SK-N-SH (cell line): ENCODE measurements at regions not wholly inside any gene's neighbourhood (a gene's known extent, or its start where the extent isn't known, plus 50 kb on each side); places are given as distances from the start of the nearest gene placed in this dataset.

Source experiments
- CTCF ChIA-PET: fragments of 300-600, 350-600 bp; formaldehyde crosslinking; extraction: SDS; loops from one replicate; lab custom pipeline; 2021; lab: Yijun Ruan, JAX
- POLR2A ChIA-PET: fragments of 350-600 bp; sonication (Branson Sonifier 250); formaldehyde crosslinking; extraction: SDS; loops from one replicate; lab custom pipeline; 2020; ENCODE audit warnings: antibody characterized with exemption, inconsistent platforms; lab: Yijun Ruan, JAX
- DNase-seq: peaks from one replicate; pipeline ENCODE4 v3.0.0; 2012
- H2AFZ ChIP-seq: fragments of 200-600 bp; sonication (generic); 2 replicates; pipeline ENCODE4 v1.8.1; 2016; ENCODE audit warnings: antibody characterized with exemption, mild to moderate bottlenecking, low read depth
- H3F3A ChIP-seq: fragments of 200-600 bp; sonication (generic); replicated peaks from 2 replicates; pipeline ENCODE3; 2016; ENCODE audit warnings: antibody characterized with exemption, mild to moderate bottlenecking; ENCODE audit not compliant: insufficient read depth
- H3K27ac ChIP-seq, 2 experiments: fragments of 200-500 bp in 1 of 2; fragments of 200-600 bp in 1 of 2; sonication (Bioruptor generic) in 1 of 2; sonication (generic), shearing (Covaris generic) in 1 of 2; 2 replicates each; pipeline versions ENCODE4 v1.5.1 to v1.6.1; 2014 to 2016; ENCODE audit warnings: low read depth in 2 of 2, inconsistent platforms in 1 of 2, low read length in 1 of 2, mild to moderate bottlenecking in 1 of 2, mixed read lengths in 1 of 2
- H3K27me3 ChIP-seq: fragments of 200-600 bp; sonication (generic), shearing (Covaris generic); 2 replicates; pipeline ENCODE4 v1.6.1; 2016; ENCODE audit warnings: mixed run types; ENCODE audit not compliant: insufficient read depth
- H3K36me3 ChIP-seq, 2 experiments: fragments of 200-500 bp in 1 of 2; fragments of 200-600 bp in 1 of 2; sonication (Bioruptor generic) in 1 of 2; sonication (generic) in 1 of 2; replicated peaks in 1 of 2; 2 replicates each; pipeline versions ENCODE3 to v1.5.1; 2014 to 2016; ENCODE audit warnings: low read length in 1 of 2, mild to moderate bottlenecking in 1 of 2; ENCODE audit not compliant: insufficient read depth in 2 of 2, control insufficient read depth in 1 of 2
- H3K4me1 ChIP-seq, 2 experiments: fragments of 200-500 bp in 1 of 2; fragments of 200-600 bp in 1 of 2; sonication (Bioruptor generic) in 1 of 2; sonication (generic), shearing (Covaris generic) in 1 of 2; 2 replicates each; pipeline versions ENCODE4 v1.5.1 to v1.6.1; 2014 to 2016; ENCODE audit warnings: low read depth in 1 of 2, low read length in 1 of 2, mixed run types in 1 of 2; ENCODE audit not compliant: insufficient read depth in 2 of 2, control insufficient read depth in 1 of 2
- H3K4me2 ChIP-seq: fragments of 200-600 bp; sonication (generic), shearing (Covaris generic); 2 replicates; pipeline ENCODE4 v1.6.1; 2017; ENCODE audit warnings: mixed run types
- H3K4me3 ChIP-seq, 2 experiments: fragments of 200-500 bp in 1 of 2; fragments of 200-600 bp in 1 of 2; sonication (Bioruptor generic) in 1 of 2; sonication (generic), shearing (Covaris generic) in 1 of 2; 2 replicates each; pipeline versions ENCODE4 v1.5.1 to v1.8.1; 2014 to 2016; ENCODE audit warnings: low read depth in 2 of 2, inconsistent platforms in 1 of 2, low read length in 1 of 2, mild to moderate bottlenecking in 1 of 2, mixed read lengths in 1 of 2, moderate library complexity in 1 of 2
- H3K79me2 ChIP-seq: fragments of 200-600 bp; sonication (generic); 2 replicates; pipeline ENCODE4 v1.8.1; 2017; ENCODE audit warnings: mild to moderate bottlenecking; ENCODE audit not compliant: insufficient read depth
- H3K9ac ChIP-seq: fragments of 200-600 bp; sonication (generic); 2 replicates; pipeline ENCODE4 v1.6.1; 2017; ENCODE audit warnings: mixed run types
- H3K9me2 ChIP-seq: fragments of 200-600 bp; sonication (generic); 2 replicates; pipeline ENCODE4 v1.6.1; 2017; ENCODE audit warnings: mixed run types
- H3K9me3 ChIP-seq: fragments of 200-600 bp; sonication (generic); 2 replicates; pipeline ENCODE4 v1.6.1; 2017; ENCODE audit warnings: mixed run types, mild to moderate bottlenecking, moderate library complexity
- H4K20me1 ChIP-seq: fragments of 200-600 bp; sonication (generic); 2 replicates; pipeline ENCODE4 v1.6.1; 2017; ENCODE audit warnings: mild to moderate bottlenecking, mixed run types; ENCODE audit not compliant: insufficient read depth
- CHD2 ChIP-seq: fragments of 150-350 bp; IDR thresholded peaks from 2 replicates; pipeline ENCODE4 v1.6.1; 2018; ENCODE audit warnings: low read length; ENCODE audit not compliant: partially characterized antibody
- EZH2phosphoT487 ChIP-seq: fragments of 200-600 bp; sonication (generic); IDR thresholded peaks from 2 replicates; pipeline ENCODE4 v1.6.1; 2017; ENCODE audit warnings: low read depth, mixed run types, mild to moderate bottlenecking, antibody characterized with exemption, moderate library complexity, borderline replicate concordance
- FOSL2 ChIP-seq: IDR thresholded peaks from 2 replicates; pipeline ENCODE4 v1.4.0; 2012; ENCODE audit warnings: low read depth, mild to moderate bottlenecking, moderate library complexity, borderline replicate concordance
- FOXJ3 ChIP-seq: sonication (generic); formaldehyde crosslinking; IDR thresholded peaks from 2 replicates; pipeline ENCODE4 v1.5.1; 2020; ENCODE audit warnings: mild to moderate bottlenecking, missing genetic modification reagents
- FOXM1 ChIP-seq: IDR thresholded peaks from 2 replicates; pipeline ENCODE4 v1.4.0; 2012; ENCODE audit warnings: low read depth, mild to moderate bottlenecking
- GABPA ChIP-seq: IDR thresholded peaks from 2 replicates; pipeline ENCODE4 v1.4.0; 2012; ENCODE audit warnings: low read depth, mild to moderate bottlenecking
- IRF3 ChIP-seq: fragments of 150-350 bp; IDR thresholded peaks from 2 replicates; pipeline ENCODE4 v1.6.1; 2016; ENCODE audit warnings: mild to moderate bottlenecking, low read depth, low read length
- NFIC ChIP-seq: IDR thresholded peaks from 2 replicates; pipeline ENCODE4 v1.4.0; 2012; ENCODE audit warnings: borderline replicate concordance
- NRF1 ChIP-seq: IDR thresholded peaks from 2 replicates; pipeline ENCODE4 v1.6.1; 2012; ENCODE audit warnings: low read depth, mild to moderate bottlenecking, low read length
- POLR2AphosphoS5 ChIP-seq: IDR thresholded peaks from 2 replicates; pipeline ENCODE4 v1.6.1; 2012; ENCODE audit warnings: low read depth, low read length
- RAD21 ChIP-seq: IDR thresholded peaks from 2 replicates; pipeline ENCODE4 v1.6.1; 2012; ENCODE audit warnings: mild to moderate bottlenecking, low read length
- RCOR1 ChIP-seq: fragments of 150-350 bp; IDR thresholded peaks from 2 replicates; pipeline ENCODE4 v1.6.1; 2017; ENCODE audit warnings: antibody characterized with exemption, low read length
- RXRA ChIP-seq: IDR thresholded peaks from 2 replicates; pipeline ENCODE4 v1.4.0; 2012; ENCODE audit warnings: low read depth, mild to moderate bottlenecking, borderline replicate concordance
- SIN3A ChIP-seq: IDR thresholded peaks from 2 replicates; pipeline ENCODE4 v1.6.1; 2012; ENCODE audit warnings: low read depth, mild to moderate bottlenecking, low read length, moderate library complexity, borderline replicate concordance
- TCF12 ChIP-seq: IDR thresholded peaks from 2 replicates; pipeline ENCODE4 v1.4.0; 2012
- USF2 ChIP-seq: fragments of 150-350 bp; IDR thresholded peaks from 2 replicates; pipeline ENCODE4 v1.6.1; 2017; ENCODE audit warnings: antibody characterized with exemption, low read length, low read depth, borderline replicate concordance
- ZBTB33 ChIP-seq: IDR thresholded peaks from 2 replicates; pipeline ENCODE4 v1.4.0; 2012; ENCODE audit warnings: low read depth, borderline replicate concordance
- WGBS: methylation state at CpG from one replicate; pipeline ENCODE4 v1.1.6; 2017; ENCODE audit warnings: low lambda C conversion rate; 5-methylcytosine and 5-hydroxymethylcytosine counted together
- TF ChIP-seq, protein P1 (sequence below): fragments of 200-600 bp; sonication (generic); IDR thresholded peaks from 2 replicates; pipeline ENCODE4 v1.6.1; 2017; ENCODE audit warnings: antibody characterized with exemption, mild to moderate bottlenecking, moderate library complexity
- TF ChIP-seq, protein P2 (sequence below): IDR thresholded peaks from 2 replicates; pipeline ENCODE4 v1.4.0; 2012; ENCODE audit warnings: low read depth, borderline replicate concordance

DNA sequence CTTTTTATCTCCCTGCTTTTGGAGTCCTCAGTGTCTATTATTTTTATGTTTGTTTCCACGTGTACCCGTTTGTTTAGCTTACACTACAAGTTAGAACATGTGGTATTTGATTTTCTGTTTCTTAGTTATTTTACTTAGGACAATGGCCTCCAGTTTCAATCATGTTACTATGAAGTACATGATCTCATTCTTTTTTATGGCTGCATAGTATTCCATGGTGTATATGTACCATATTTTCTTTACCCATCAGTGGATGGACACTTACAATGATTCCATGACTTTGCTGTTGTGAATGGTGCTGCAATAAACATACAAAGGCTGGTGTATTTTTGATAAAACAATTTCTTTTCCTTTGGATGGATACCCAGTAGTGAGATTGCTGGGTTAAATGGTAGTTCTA is 269.5 kb downstream of the HS3ST3A1 start (continued):
- no peak for TF ChIP-seq RXRA
- TF ChIP-seq, protein P1, sequence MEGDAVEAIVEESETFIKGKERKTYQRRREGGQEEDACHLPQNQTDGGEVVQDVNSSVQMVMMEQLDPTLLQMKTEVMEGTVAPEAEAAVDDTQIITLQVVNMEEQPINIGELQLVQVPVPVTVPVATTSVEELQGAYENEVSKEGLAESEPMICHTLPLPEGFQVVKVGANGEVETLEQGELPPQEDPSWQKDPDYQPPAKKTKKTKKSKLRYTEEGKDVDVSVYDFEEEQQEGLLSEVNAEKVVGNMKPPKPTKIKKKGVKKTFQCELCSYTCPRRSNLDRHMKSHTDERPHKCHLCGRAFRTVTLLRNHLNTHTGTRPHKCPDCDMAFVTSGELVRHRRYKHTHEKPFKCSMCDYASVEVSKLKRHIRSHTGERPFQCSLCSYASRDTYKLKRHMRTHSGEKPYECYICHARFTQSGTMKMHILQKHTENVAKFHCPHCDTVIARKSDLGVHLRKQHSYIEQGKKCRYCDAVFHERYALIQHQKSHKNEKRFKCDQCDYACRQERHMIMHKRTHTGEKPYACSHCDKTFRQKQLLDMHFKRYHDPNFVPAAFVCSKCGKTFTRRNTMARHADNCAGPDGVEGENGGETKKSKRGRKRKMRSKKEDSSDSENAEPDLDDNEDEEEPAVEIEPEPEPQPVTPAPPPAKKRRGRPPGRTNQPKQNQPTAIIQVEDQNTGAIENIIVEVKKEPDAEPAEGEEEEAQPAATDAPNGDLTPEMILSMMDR = no peak
- TF ChIP-seq POLR2AphosphoS5 = no peak
- no peak for TF ChIP-seq RAD21

GRCh38 chr17:13329421-13329820 is 272.3 kb downstream of the HS3ST3A1 start:
- Histone ChIP-seq H3K79me2 (no peaks in the 10 kb centered on the region), H3K4me3 (no peak overlapping the region), H2AFZ (no peak overlapping the region), H3K4me2 (no peak overlapping the region), H3F3A (no peaks in the 10 kb centered on the region), H3K27ac (no peak overlapping the region), H4K20me1 (no peaks in the 10 kb centered on the region), H3K9me2 (no peaks in the 10 kb centered on the region), H3K36me3 (no peaks in the 10 kb centered on the region), H3K9ac (no peak overlapping the region), H3K9me3 (no peaks in the 10 kb centered on the region; the same call in 1 of the 2 replicates), H3K27me3 (no peaks in the 10 kb centered on the region), H3K4me1 (no peaks in the 10 kb centered on the region)
- WGBS = 53% methylated on average over 3 of the region's 3 CpGs
- DNase-seq = no peak
- ChIA-PET POLR2A (no interaction called here), CTCF (no interaction called here)
- TF ChIP-seq EZH2phosphoT487 = no peak
- TF ChIP-seq, protein P1 = no peak
- TF ChIP-seq FOXJ3 (CRISPR knock-in tag) = no peak
- TF ChIP-seq CHD2 = no peak
- no peak for TF ChIP-seq FOSL2
- TF ChIP-seq RCOR1 = no peak
- TF ChIP-seq, protein P2, sequence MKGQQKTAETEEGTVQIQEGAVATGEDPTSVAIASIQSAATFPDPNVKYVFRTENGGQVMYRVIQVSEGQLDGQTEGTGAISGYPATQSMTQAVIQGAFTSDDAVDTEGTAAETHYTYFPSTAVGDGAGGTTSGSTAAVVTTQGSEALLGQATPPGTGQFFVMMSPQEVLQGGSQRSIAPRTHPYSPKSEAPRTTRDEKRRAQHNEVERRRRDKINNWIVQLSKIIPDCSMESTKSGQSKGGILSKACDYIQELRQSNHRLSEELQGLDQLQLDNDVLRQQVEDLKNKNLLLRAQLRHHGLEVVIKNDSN = no peak
- TF ChIP-seq TCF12 = no peak
- no peak for TF ChIP-seq NRF1
- no peak for TF ChIP-seq SIN3A
- TF ChIP-seq NFIC = no peak
- no peak for TF ChIP-seq IRF3
- TF ChIP-seq RXRA = no peak
- no peak for TF ChIP-seq FOXM1
- TF ChIP-seq GABPA = no peak
- TF ChIP-seq RAD21 = no peak
- TF ChIP-seq ZBTB33 = no peak
- TF ChIP-seq USF2 = no peak
